Adrenal gland (tissue), 5 donors: ENCODE measurements at regions not wholly inside any gene's neighbourhood (a gene's known extent, or its start where the extent isn't known, plus 50 kb on each side); places are given as distances from the start of the nearest gene placed in this dataset.

Source experiments
- POLR2A ChIP-seq, 2 donors: fragments of 450-650 bp; IDR thresholded peaks; one replicate each; pipeline ENCODE4 v1.6.1; 2017; ENCODE audit warnings: antibody characterized with exemption in 2 of 2, mild to moderate bottlenecking in 2 of 2, moderate library complexity in 1 of 2
- TF ChIP-seq, protein P1 (sequence below), 6 experiments: fragments of 450-650 bp in 4 of 6; fragments of 200-600 bp in 2 of 6; sonication (generic) in 1 of 6; IDR thresholded peaks; 1 replicate in 5 of 6; 2 replicates in 1 of 6; pipeline versions ENCODE4 v1.5.1 to v1.8.0; 2016 to 2021; ENCODE audit warnings: antibody characterized with exemption in 6 of 6, mild to moderate bottlenecking in 2 of 6, moderate library complexity in 1 of 6
- donor health status: DM: no; HTN: no; CAD: no.

- TF ChIP-seq POLR2A (IDR thresholded peaks at IDR 0.05): no peak
- TF ChIP-seq, protein P1, sequence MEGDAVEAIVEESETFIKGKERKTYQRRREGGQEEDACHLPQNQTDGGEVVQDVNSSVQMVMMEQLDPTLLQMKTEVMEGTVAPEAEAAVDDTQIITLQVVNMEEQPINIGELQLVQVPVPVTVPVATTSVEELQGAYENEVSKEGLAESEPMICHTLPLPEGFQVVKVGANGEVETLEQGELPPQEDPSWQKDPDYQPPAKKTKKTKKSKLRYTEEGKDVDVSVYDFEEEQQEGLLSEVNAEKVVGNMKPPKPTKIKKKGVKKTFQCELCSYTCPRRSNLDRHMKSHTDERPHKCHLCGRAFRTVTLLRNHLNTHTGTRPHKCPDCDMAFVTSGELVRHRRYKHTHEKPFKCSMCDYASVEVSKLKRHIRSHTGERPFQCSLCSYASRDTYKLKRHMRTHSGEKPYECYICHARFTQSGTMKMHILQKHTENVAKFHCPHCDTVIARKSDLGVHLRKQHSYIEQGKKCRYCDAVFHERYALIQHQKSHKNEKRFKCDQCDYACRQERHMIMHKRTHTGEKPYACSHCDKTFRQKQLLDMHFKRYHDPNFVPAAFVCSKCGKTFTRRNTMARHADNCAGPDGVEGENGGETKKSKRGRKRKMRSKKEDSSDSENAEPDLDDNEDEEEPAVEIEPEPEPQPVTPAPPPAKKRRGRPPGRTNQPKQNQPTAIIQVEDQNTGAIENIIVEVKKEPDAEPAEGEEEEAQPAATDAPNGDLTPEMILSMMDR (IDR thresholded peaks at IDR 0.05): no peak
Observed at GRCh38 chr2:234873103-234873827, 78.6 kb upstream of the SH3BP4 start.
